GM19035 (cell line): ENCODE measurements at regions not wholly inside any gene's neighbourhood (a gene's known extent, or its start where the extent isn't known, plus 50 kb on each side); places are given as distances from the start of the nearest gene placed in this dataset.
"Not testable (repeated sequence)": the region's sequence is repeated elsewhere in the genome, so short reads cannot be mapped to it uniquely, and the experiment has no call there.

ENCODE experiments used
- ATAC-seq: cut with Tn5 transposase; IDR thresholded peaks from one replicate; pipeline ENCODE4 v1.9.1; 2021; ENCODE audit not compliant: unreplicated experiment

- no peak for ATAC-seq
These were observed 1979.9 kb upstream of the PRR20A start for GRCh38 chr13:55160867-55161266.

- ATAC-seq: not testable (repeated sequence)
These were observed 1962.1 kb upstream of the PRR20A start for GRCh38 chr13:55178582-55178981.

GRCh38 chr13:55190996-55191395 lies 1949.7 kb upstream of the PRR20A start:
- ATAC-seq: no peak

GRCh38 chr13:55199134-55199533 lies 1941.6 kb upstream of the PRR20A start:
- no peak for ATAC-seq

- no peak for ATAC-seq
These were observed 1925.8 kb upstream of the PRR20A start for GRCh38 chr13:55214841-55215345.

- no peak for ATAC-seq
These were observed 1921.2 kb upstream of the PRR20A start for GRCh38 chr13:55219538-55219937.

GRCh38 chr13:55229906-55230569 lies 1910.7 kb upstream of the PRR20A start:
- ATAC-seq: no peak

- ATAC-seq: no peak
These were observed 1910.2 kb upstream of the PRR20A start for GRCh38 chr13:55230570-55230908.

GRCh38 chr13:55234311-55234710 lies 1906.4 kb upstream of the PRR20A start:
- no peak for ATAC-seq

GRCh38 chr13:55245005-55245644 lies 1895.6 kb upstream of the PRR20A start:
- no peak for ATAC-seq

GRCh38 chr13:55255236-55255635 lies 1885.5 kb upstream of the PRR20A start:
- ATAC-seq: no peak

- ATAC-seq: no peak
These were observed 1877.7 kb upstream of the PRR20A start for GRCh38 chr13:55263045-55263444.

- no peak for ATAC-seq
These were observed 1874.1 kb upstream of the PRR20A start for GRCh38 chr13:55266644-55267043.

GRCh38 chr13:55298201-55298600 lies 1842.5 kb upstream of the PRR20A start:
- ATAC-seq: no peak

- ATAC-seq: no peak
These were observed 1838.2 kb upstream of the PRR20A start for GRCh38 chr13:55302568-55302967.

GRCh38 chr13:55307909-55308308 lies 1832.8 kb upstream of the PRR20A start:
- no peak for ATAC-seq

- no peak for ATAC-seq
These were observed 1798.8 kb upstream of the PRR20A start for GRCh38 chr13:55341891-55342290.

GRCh38 chr13:55345224-55345623 lies 1795.5 kb upstream of the PRR20A start:
- no peak for ATAC-seq

- ATAC-seq: no peak
These were observed 1793.2 kb upstream of the PRR20A start for GRCh38 chr13:55347528-55347927.

- no peak for ATAC-seq
These were observed 1781.7 kb upstream of the PRR20A start for GRCh38 chr13:55359067-55359466.

GRCh38 chr13:55361141-55361540 lies 1779.6 kb upstream of the PRR20A start:
- no peak for ATAC-seq

GRCh38 chr13:55366676-55367075 lies 1774.0 kb upstream of the PRR20A start:
- no peak for ATAC-seq

- no peak for ATAC-seq
These were observed 1746.2 kb upstream of the PRR20A start for GRCh38 chr13:55394470-55394869.
